ENCODE measurements at regions not wholly inside any gene's neighbourhood (a gene's known extent, or its start where the extent isn't known, plus 50 kb on each side); places are given as distances from the start of the nearest gene placed in this dataset.

DNA sequence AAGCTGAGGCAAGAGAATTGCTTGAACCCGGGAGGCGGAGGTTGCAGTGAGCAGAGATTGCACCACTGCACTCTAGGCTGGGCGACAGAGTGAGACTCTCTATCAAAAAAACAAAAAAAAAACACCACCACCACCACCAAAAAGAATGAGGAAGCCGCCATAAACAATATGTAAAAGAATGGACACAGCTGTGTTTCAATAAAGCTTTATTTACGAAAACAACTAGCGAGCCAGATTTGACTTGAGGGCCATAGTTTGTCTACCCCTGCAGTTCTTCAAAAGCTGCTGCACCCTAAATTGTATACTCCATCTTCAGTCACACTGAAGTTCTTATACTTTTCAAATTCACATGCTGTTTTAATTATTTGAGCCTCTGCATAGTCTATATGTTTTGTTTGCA is 306.5 kb upstream of the KLF3 start:
- TF ChIP-seq, protein P1, sequence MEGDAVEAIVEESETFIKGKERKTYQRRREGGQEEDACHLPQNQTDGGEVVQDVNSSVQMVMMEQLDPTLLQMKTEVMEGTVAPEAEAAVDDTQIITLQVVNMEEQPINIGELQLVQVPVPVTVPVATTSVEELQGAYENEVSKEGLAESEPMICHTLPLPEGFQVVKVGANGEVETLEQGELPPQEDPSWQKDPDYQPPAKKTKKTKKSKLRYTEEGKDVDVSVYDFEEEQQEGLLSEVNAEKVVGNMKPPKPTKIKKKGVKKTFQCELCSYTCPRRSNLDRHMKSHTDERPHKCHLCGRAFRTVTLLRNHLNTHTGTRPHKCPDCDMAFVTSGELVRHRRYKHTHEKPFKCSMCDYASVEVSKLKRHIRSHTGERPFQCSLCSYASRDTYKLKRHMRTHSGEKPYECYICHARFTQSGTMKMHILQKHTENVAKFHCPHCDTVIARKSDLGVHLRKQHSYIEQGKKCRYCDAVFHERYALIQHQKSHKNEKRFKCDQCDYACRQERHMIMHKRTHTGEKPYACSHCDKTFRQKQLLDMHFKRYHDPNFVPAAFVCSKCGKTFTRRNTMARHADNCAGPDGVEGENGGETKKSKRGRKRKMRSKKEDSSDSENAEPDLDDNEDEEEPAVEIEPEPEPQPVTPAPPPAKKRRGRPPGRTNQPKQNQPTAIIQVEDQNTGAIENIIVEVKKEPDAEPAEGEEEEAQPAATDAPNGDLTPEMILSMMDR (IDR thresholded peaks at IDR 0.05), result no peak
- no peak for TF ChIP-seq POLR2A (IDR thresholded peaks at IDR 0.05)
